ENCODE measurements at regions not wholly inside any gene's neighbourhood (a gene's known extent, or its start where the extent isn't known, plus 50 kb on each side); places are given as distances from the start of the nearest gene placed in this dataset.
"Not testable (repeated sequence)": the region's sequence is repeated elsewhere in the genome, so short reads cannot be mapped to it uniquely, and the experiment has no call there.

DNA sequence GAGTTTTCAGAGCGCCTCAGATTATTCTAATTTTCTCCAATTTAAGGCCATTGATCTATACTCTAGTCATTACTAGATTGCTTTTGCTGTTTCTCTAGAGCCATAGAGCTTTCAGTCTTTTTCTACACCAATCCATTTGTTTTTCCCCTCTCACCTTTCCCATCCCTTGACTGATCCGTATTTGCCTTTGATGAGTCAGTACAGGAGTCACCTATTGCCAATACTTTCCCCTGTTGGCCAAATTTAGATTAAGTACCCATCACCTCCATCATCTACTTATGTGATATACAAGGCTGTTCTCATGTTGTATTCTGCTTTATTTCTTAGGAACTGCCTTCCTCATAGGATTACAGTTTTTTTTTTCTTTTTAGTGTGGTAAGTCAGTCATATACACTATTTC is 463.2 kb downstream of the KLF12 start:
- no peak for DNase-seq (ENCODE audit: low spot score)

DNA sequence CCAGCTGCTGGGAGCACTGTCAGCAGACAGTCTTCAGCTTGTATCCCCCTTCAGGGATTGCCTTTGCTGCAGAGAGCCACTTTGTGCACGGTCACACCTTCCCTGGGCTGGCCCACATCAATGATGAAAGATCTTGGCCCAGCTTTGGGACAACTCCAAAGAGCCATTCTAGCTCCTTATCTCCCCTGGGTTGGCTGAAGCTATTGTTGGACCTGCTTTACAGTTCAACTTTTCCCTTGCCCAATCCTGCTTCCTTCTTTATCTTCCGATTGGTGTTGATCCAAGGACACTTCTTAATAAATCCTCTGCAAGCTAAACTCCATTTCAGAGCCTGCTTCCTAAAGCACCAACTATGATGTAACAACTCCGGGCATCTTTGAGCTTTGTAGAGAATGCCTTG is 466.4 kb downstream of the KLF12 start:
- no peak for DNase-seq (ENCODE audit: low spot score)

DNA sequence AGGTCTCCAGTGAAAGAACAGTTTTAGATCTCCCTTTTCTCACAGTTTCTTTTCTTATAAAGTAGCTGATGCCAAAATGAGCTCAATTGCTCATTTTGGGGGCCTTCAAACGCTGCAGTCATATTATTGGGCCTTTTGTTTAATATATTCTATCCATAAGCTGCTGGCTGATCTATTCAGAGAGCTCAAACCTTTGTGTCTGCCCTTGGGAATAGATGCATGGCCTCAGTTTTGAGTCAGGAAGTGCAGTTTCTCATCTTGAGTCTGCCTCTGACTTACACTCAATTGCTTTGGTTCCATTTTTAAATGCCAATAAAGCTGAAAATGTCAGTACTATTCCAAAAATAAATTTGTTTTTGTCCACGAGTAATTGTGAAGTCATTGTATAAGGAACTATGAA is 468.9 kb downstream of the KLF12 start:
- no peak for DNase-seq (ENCODE audit: low spot score)

DNA sequence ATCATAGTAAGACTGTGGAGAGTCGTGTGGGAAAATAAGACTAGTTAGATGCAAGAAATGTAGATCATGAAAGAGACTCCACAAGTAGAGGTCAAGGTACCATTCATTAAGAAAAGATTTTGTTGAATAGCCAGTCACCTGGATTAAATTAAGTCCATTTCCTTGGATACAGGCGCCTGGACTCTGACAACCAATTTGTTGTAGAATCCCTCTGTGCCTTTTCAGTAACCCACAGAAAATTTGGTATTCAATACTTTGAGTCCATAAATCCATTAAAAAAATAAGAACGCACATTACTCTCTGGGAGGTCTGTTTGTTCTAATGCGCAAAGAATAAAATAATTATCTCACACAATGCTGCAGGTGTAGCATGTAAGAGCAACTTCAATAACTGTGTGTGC is 469.4 kb downstream of the KLF12 start:
- DNase-seq (ENCODE audit: low spot score) = no peak

DNA sequence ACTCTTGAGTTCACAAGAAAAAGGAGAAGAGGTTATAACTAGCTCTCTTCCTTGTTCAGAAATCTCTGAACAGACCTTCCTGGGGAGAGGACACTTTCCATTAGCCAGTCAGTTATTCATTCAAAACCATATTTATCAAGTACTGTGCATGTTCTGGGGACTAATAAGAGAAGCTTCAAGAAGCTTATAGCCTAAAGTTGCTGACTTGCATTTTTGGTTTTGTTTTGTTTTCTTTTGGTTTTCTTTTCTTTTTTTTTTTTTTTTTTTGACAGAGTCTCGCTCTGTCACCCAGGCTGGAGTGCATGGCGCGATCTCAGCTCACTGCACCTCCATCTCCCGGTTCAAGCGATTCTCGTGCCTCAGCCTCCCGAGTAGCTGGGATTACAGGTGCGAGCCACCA is 471.4 kb downstream of the KLF12 start:
- DNase-seq (ENCODE audit: low spot score) = no peak

DNA sequence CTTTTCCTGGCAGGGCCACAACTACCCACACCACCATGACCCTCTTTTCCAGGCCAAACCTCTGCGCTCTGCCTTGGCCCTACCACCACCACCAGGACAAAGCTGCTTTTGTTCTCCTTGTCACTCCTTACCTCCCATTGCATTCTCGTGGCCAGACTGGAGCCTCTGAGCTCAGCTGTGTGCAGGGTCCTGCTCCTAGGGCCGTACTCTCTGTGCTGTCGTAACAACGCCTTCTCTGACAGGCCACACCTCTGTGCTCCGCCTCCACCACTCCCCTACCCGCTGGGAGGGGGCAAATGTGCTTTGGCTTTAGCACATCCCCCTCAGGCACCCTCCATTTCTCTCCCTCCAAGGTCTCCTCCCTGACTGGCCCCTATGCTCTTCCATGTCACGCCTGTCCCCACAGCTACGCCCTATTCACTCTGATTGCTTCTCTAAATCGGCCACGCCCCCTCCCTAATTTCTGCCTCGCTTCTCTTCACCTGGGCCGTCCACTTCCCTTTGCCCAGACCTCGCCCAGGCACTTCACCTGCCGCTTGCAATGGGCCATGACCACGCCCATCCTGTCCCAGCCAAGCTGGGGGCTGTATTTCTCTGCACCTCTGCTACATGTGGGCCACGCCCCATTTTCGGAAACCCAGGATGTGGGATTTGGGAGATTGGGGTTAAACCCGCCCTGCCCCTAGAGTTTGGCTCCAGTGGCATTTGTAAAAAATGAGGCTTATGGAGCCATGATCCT is 472.3 kb downstream of the KLF12 start:
- no peak for DNase-seq (ENCODE audit: low spot score)

DNA sequence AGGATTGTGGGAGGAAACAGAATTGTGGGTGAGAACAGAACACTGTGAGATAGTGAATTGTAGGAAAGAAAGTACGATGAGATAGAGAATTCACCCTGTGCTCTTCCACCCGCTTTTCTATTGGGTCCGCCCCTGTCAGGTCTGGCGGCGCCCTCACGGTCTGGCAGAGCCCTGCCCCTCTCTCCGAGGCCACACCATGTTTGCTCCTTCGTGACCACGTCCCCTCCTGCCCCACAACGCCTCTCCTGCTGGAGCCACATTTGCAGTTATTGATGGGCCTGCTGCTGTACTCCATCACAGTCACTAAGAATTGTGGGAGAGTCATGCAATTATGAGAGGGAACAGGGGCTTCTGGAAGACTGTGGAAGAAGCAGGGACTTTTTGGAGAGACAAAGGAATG is 473.1 kb downstream of the KLF12 start:
- no peak for DNase-seq (ENCODE audit: low spot score)

DNA sequence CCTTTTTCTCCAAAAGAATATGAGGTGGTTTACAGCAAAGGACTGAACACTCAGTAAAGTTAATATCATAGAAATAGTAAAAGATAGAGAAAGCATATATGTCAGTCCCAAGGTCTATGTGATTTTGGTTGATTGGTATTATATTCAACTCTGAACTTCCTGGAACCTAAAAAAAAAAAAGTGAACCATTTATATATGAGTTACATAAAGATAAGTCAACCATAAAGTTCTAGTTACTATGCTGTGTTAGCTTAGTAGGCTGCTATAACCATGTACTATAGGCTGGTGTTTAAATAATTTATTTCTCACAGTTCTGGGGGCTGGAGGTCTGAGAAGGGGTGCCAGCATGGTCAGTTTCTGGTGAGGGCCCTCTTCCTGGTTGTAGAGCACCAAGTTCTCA is 475.6 kb downstream of the KLF12 start:
- DNase-seq (ENCODE audit: low spot score) = no peak

DNA sequence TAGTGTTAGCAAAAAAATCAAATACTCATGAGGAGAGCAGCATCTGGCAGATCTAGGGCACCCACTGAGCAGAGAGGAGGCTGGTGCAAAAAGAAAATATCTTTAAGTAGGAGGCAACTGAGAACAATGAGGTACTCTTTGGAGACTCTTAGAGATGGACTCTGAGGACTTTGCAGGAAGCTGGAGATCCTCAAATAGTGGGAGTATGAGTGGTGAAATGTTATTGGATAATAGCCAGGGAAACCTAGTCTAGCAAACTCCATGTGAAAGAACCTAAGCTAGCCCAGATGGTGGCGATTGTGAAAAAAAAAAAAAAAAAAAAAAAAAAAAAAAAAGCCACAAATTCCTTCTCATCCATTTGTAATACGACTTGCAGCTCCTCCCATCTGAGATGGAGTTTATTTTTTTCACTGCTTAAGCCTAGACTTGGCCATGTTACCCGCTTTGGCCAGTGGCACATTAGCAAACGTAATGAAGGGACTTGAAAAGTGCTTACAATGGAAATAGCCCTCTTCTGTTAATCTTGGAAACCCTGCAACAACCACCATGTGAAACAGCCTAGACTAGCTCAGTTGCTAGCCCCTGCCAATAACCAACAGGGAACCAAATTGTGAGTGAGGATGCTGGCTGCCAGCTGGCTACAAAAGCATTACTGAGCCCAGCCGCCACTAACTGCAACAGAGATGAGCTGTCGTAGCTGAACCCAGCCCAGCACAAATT is 476.2 kb downstream of the KLF12 start:
- peak; percentile 57 for DNase-seq (ENCODE audit: low spot score)

DNA sequence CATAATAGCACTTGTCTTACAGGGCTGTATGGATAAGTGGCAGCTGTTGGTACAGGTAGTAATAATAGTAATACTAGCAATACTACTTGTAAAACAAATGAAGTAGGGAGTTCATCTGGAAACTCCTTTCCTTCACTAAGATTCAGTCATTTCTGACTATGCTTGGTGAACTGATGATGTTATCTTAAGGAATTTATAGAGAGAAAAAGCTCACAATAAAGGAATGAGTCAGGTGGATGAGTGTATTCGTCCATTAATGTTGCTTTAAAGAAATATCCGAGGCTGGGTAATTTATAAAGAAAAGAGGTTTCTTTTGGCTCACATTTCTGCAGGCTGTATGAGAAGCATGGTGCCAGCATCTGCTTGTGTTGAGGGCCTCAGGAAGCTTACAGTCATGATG is 477.3 kb downstream of the KLF12 start:
- DNase-seq (ENCODE audit: low spot score) = no peak

DNA sequence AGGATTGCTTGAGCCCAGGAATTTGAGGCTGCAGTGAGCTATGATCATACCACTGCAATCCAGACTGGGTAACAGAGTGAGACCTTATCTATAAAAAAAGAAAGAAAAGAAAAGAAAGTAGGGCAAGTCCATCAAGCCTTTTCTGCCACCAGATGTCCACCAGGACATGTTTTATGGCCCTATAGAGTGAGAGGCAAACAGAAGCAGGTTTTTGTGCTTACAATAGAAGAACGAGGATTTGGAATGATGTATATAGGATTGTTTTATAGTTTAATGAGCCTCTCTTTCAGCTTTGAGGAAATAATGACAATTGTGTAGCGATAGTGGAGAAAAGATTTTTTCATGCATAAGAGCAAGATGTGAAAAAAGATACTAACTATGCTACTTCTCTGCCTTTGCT is 480.5 kb downstream of the KLF12 start:
- DNase-seq (ENCODE audit: low spot score) = no peak

DNA sequence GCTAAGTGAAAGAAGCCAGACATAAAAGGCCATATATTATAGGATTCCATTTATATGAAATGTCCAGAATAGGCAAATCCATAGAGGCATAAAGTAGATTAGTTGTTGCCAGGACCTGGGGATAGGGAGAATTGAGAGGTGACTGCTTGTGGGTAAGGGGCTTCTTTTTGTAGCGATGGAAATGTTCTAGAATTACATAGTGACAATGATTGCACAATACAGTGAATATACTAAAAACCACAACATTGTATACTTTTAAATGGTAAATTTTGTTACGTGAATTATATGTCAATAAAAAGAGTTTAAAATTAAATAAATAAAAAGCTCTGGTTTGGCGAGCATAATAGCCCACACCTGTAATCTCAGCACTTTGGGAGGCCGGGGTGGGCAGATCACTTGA is 486.8 kb downstream of the KLF12 start:
- DNase-seq (ENCODE audit: low spot score) = no peak

DNA sequence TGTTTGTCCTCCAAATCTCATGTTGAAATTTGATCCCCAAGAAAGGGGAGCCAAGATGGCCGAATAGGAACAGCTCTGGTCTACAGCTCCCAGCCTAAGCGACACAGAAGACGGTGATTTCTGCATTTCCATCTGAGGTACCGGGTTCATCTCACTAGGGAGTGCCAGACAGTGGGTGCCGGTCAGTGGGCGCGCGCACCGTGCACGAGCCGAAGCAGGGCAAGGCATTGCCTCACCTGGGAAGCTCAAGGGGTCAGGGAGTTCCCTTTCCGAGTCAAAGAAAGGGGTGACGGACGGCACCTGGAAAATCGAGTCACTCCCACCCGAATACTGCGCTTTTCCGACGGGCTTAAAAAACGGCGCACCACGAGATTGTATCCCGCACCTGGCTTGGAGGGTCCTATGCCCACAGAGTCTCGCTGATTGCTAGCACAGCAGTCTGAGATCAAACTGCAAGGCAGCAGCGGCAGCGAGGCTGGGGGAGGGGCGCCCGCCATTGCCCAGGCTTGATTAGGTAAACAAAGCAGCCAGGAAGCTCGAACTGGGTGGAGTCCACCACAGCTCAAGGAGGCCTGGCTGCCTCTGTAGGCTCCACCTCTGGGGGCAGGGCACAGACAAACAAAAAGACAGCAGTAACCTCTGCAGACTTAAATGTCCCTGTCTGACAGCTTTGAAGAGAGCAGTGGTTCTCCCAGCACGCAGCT is 493.6 kb downstream of the KLF12 start:
- DNase-seq (ENCODE audit: low spot score) = not testable (repeated sequence)

DNA sequence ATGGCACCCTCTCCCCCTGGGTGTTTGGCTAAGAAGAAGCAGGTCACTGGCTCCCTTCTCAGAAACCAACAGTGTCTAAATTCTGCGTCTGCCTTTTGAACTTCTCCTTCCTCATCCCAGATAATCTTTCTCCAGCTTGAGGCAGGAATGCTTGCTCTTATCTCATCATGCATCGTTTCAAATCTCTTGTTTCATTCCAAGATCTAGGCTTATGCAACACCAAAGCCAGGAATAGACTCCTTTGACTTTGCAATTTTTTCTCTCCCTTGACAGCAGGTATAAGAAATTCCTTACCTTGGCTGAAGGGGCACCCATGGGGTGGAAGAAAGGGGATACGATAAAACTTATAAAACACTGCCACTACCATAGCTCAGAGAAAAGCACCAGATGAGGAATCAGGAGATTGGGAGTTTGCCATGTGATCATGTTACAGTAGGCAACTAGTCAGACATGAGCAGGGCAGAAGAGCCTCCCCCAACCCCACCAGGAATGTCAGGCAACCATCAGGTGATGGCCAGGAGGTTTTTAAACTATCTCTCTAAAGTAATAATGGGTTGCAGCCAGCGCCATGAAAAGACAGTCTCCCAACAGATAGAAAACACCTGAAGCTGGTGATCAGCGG is 498.9 kb downstream of the KLF12 start:
- DNase-seq (ENCODE audit: low spot score) = no peak

DNA sequence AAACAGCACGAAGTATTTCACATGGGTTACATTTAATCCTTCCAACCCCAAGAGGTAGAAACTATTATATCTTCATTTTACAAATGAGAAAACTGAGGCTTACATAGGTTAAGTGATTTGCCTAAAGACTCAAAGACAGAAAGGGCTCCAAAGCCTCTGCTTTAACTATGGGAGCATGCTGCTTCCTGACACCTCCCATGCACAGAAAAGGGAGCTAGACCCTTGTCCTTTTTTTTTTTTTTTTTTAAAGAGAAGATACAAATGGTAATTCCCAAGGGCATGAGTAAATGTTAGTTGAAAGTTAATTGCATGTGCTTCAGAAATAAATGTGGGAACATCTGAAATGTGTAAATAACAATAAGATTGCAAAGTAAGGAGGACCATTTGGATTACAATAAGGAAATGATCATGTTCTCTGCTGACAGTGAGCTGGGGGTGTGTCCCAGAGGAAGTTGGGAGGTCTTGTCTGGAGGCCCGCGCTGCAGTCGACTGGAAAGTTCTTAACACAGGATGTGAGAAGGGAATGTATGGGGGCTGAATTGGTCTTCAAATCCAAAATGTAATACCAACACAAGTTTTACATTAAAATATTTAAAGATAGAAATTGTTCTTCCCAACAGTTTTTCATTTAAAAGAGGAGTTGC is 500.3 kb downstream of the KLF12 start:
- DNase-seq (ENCODE audit: low spot score) = no peak

DNA sequence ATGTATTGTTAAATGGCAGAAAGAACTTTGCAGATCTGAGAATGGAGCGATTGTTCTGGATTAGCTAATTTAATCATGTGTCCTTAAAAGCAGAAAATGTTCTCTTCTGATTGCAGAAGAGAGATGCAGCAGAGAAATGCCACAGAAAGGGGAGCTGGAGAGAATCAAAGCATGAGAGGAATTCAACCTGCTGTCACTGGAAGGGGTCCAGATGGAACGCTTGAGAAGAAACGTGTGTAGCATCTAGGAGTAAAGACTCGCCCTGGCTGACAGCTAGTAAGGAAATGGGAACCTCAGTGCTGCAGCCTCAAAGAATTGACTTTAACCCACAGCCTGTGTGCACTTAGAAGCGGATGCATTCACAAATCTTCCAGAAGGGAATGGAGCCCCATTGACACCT is 502.8 kb downstream of the KLF12 start:
- no peak for DNase-seq (ENCODE audit: low spot score)

DNA sequence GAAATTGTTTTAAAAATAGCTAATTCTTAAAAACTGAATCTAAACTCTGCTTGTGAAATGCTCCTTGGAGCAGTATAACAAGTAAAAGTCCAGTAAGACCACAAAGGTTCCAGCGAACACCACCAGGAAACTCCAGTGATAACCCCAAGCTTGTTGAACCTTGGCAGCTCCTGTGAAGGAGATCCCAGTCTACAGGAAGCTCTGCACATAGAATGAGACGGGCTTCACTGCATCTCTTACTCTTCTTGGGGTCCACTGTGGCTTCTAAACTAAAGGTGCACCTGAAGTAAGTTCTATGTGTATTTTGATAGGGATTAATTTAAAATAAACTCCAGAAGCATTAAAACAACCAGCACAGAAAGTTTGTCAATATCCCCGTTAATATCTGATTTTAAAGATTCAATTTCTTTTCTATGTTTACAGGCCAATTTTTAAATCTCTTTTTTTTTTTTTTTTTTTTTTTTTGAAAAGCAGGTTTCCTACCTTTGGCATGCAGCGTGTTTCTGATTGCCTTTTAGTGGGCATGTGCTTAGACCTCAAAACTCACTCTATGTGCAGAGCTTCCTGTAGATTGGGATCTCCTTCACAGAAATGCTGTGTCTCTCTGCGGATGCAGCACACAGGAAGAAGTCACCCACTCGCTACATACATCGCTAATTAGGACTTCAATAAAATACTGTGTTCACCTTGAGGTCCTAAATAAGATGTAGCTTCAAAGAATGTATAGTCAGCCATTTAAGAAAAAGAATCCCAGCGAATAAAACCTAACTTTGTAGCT is 508.5 kb downstream of the KLF12 start:
- DNase-seq (ENCODE audit: low spot score) = no peak

DNA sequence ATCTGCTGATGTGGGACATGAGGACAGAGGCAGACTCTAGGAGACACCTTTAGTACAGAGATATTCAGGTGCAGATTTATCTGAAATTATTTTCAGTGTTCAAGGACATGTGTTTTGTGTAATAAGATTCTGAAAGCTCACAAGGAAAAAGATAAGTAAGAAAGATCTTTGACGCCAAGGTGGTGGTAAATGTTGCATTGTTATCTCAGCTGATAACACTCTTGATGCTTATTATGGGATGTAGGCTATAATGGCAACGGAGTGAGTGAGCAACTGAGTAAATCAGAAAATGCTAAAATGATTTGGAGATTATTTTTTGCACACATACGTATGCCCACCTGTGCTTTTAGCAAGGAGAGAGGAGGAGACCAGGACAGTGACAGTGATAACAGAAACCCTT is 510.9 kb downstream of the KLF12 start:
- DNase-seq (ENCODE audit: low spot score) = no peak

DNA sequence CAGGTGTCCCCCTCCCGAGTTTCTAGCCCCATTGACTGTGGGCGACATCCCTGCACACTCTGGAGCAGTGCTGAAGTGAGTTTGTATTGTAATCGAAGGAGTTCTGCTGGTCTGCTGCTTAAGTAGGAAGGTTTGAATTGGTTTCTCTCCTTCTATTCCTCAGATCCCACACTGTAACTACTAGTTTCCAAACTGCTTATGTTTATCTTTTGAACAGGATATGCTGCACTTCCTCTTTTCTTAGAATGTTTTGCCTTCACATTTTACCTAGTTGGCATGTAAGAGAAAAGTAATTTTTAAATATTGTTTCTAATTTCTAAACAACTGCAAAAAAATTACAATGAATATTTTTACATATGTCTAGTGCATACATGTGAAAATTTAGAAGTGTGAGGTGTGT is 511.8 kb downstream of the KLF12 start:
- no peak for DNase-seq (ENCODE audit: low spot score)

DNA sequence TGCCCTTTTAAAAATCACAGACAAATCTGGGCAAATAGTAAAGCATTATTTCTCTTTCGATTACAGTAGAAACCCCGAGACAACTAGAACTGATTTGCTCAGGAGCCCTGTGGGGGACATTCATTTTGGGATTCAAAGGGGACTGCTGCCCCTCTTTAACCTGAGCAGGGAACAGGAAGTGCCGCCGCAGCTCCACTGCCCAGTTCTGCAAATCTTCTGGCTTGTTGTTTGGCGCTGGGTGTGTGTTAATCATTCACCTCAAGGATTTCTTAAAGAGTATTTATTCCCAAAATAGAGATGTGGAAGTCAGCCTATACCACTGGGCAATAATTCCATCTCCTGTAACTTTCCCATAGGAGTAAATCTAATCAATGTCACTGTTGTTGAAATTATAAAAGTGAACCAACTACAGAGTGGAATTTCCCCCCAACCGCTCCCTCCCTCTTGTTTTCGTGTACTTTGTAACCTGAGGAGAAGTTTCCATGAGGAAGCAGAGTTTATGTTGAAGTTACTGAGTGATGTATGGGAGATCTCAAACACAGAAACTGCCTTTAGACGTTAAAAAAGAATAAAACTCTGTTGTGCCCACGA is 515.8 kb downstream of the KLF12 start:
- DNase-seq (ENCODE audit: low spot score) = no peak

DNA sequence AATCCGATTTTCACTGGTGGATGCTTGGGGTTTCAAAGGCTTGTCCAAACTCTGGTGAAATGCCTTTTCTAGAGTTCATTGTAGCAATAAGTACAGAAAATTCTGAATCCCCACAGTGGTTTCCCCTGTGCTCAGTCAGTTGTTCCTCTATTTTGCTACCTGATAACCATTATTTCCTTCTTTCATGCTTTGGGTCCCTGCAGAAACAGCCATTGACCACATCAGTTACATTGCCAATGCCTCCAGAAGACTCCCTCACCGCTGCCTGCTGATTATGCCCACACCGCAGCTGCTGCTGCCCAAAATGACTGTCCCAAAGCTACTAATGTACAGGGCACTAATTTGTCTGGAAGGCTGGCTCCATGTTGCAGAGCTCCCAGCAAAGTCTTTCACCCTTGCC is 517.3 kb downstream of the KLF12 start:
- DNase-seq (ENCODE audit: low spot score) = no peak
